GM21447 (cell line): ENCODE measurements at regions not wholly inside any gene's neighbourhood (a gene's known extent, or its start where the extent isn't known, plus 50 kb on each side); places are given as distances from the start of the nearest gene placed in this dataset.

Experiments used
- ATAC-seq: cut with Tn5 transposase; IDR thresholded peaks from one replicate; pipeline ENCODE4 v1.9.1; 2021; ENCODE audit not compliant: unreplicated experiment

DNA sequence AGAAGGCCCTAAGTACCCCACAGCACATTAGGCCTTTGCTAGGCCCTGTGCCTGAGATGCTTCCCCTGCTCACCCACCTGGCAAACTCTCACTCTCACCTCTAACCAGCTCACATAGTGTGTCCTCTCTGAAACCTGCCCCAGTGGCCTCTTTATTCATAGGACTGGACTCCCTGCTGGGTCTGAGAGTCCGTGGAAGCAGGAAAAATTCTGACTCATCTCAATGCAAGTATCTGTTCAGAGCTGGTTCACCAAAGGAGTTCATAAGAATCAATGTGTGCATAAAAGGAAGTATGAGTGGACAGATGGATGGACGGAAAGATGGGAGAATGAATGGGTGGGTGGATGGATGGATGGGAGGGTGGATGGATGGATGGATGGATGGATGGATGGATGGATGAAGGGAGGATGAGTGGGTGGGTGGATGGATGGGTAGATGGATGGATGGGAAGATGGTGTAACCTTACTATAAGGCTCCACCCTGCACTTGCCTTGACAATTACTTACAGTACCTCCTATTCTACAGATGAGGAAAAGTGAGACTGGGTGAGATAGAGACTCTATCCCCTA lies 111.2 kb upstream of the ZMIZ1 start:
- no peak for ATAC-seq

GRCh38 chr10:78959217-78959923 lies 109.4 kb upstream of the ZMIZ1 start:
- no peak for ATAC-seq

- ATAC-seq: no peak
Observed at GRCh38 chr10:78959924-78960285, 108.9 kb upstream of the ZMIZ1 start.

DNA sequence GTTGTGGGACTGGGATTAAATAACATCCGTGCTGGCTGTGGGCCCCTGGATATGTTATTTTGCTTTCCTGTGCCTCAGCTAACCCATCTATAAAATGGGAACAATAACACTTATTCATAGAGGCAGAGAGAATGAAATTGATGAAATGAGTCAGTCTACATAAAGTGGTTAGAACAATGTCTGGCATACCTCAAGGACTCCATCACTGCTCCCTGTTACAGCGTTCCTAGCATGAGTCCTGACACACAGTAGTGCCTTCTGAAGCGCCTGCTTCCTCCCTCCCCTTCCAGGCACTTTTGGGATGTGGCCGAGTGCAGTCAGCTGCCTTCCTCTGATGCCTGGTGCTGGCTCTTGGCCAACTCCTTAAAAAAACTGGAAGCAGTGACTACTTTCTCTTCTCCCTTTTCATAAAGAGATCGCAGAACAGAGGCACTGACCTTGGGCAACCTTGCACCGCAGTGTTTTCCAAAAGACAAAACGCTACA lies 108.4 kb upstream of the ZMIZ1 start:
- no peak for ATAC-seq

- ATAC-seq: no peak
Observed at GRCh38 chr10:78961760-78962159, 107.0 kb upstream of the ZMIZ1 start.

- ATAC-seq: no peak
Observed at GRCh38 chr10:78963074-78964034, 105.4 kb upstream of the ZMIZ1 start.

- no peak for ATAC-seq
Observed at GRCh38 chr10:78964274-78964951, 104.4 kb upstream of the ZMIZ1 start.

DNA sequence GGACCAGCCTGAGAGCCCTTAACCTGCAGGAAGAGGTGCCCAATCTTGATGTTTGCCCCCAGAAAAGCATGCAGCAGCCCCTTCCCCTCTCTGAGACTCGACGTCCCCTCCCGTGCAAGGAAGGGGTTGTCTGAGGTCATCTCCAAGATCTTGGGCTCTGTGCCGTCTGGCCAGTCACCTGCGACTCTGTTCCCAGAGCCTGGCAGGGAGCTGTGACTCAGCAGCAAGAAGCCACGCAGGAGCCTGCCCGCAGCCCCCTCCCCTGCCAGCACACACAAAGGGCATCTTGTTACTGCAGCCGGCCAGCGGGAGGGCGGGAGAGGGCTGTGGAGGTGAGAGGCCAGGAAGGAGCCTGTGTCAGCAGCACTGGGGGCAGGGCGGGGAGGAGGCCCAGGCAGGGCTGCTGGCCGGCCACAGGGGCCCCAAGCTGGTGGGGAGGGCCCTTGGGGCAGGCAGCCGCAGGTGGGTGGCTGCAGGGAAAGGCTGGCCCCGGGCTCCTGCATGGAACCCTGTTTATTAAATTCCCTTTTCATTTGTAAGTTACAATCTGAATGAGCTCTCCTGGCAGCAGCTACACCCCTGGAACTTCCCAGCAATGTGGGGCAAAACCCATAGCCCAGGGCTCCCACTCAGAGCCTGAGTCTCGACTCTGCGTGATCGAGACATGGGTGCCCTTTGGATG lies 103.7 kb upstream of the ZMIZ1 start:
- no peak for ATAC-seq

GRCh38 chr10:78966182-78966787 lies 102.5 kb upstream of the ZMIZ1 start:
- ATAC-seq: no peak

- no peak for ATAC-seq
Observed at GRCh38 chr10:78966844-78967488, 101.8 kb upstream of the ZMIZ1 start.

GRCh38 chr10:78968300-78968942 lies 100.3 kb upstream of the ZMIZ1 start:
- no peak for ATAC-seq

DNA sequence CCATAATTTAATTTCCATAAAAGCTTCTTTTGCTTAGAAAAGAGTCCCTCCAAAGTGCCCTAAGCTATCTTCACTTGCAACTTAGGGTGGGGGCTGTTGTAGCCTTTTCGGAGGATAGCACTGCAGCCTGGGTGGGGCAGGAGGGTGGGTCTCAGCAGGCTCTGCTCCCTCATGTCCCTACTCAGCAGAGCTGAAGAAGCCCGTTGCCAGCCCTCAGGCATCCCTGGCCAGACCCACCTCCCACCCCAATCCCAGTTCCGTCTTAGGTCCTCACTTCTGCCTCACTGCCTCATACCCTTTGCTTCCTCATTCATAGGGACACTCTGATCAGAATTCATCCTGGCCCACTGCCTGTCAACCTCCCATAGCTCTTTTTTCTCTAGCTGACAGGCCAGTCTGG lies 99.8 kb upstream of the ZMIZ1 start:
- no peak for ATAC-seq

GRCh38 chr10:78969719-78970118 lies 99.0 kb upstream of the ZMIZ1 start:
- no peak for ATAC-seq

DNA sequence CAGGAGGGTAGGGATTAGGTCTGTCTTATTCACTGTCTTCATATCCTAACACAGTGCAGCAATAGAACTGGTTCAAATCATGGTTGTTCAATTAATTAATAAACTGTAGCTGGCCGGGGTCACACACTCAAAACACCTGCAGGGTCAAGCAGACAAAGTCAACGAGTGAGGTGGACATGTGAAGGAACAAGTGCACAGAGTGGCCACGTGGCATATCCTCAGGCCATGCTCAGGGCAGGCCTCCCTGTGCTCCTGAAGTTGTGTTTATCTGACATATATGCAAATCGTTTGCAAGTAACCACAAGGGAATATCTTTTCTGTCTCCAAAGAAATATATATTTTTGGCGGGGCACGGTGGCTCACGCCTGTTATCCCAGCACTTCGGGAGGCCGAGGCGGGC lies 98.5 kb upstream of the ZMIZ1 start:
- ATAC-seq: no peak

DNA sequence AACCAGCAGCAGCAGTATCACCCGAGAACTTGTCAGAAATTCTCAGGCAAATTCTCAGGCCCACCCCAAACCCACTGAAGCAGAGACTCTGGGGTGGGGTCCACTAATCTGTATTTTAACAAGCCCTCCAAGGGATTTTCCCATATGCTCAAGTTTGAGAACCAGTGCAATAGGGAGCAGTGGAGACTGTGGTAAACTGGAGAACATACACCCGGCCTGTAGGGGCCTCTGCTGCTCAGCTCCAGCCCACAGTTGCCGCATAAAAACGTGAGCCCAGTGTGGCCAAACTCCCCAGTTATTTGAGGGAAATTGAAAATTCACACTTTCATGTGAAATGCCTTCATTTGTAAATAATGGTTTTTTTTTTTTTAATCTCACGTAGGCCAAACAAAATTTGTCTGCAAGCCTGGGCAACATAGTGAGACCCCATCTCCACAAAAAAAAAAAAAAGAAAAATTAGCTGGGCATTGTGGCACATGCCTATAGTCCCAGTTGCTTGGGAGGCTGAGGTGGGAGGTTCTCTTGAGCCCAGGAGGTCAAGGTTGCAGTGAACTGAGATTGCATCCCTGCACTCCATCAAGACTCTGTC lies 97.6 kb upstream of the ZMIZ1 start:
- no peak for ATAC-seq

DNA sequence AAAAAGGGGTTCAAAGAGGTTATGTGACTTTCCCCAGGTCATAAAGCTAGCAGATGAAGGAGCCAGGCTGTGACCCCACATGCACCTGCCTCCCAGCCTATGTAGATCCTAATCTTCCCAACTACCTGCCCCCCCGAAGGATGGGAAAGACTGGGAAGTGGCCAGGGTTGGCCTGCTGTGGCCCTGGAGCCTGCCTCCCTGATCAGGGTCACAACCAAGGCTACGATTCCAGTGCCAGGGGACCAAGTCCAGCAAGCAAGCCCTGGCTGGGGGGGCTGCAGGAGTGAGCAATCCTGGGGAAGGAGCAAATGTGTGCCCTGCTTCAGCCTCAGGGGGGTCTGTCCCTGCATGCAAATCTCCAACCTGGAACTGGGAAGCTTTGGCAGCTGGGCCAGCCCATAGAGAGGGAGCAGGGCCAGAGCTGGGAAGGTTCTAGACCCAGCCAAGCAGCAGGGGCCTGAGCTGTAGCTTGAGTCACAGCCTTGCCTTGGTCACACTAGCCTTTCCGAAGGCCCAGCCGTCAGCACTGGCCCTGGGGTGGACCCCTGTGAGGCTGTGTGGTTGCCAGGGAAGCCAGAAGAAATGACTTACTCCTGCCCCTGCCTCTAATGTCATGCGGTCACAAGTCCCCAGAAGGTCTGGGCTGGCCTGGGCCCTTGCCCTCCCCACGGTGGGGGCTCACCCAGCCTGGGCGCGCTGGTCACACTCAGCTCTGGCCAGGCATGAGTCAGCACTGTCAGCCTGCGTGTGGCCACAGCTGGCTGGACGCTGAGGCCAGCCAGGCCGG lies 96.4 kb upstream of the ZMIZ1 start:
- no peak for ATAC-seq

GRCh38 chr10:78972947-78973900 lies 95.5 kb upstream of the ZMIZ1 start:
- peak; percentile 87 for ATAC-seq
